BLaER1 (cell line): ENCODE measurements at regions not wholly inside any gene's neighbourhood (a gene's known extent, or its start where the extent isn't known, plus 50 kb on each side); places are given as distances from the start of the nearest gene placed in this dataset.

Source experiments
- H3K27ac ChIP-seq: shearing (Covaris generic); formaldehyde crosslinking; 2 replicates; pipeline ENCODE4 v1.8.1; 2022
- H3K27me3 ChIP-seq: shearing (Covaris generic); formaldehyde crosslinking; 2 replicates; pipeline ENCODE4 v1.8.1; 2022
- H3K36me3 ChIP-seq: shearing (Covaris generic); formaldehyde crosslinking; 2 replicates; pipeline ENCODE4 v1.8.1; 2022
- H3K4me1 ChIP-seq: shearing (Covaris generic); formaldehyde crosslinking; 2 replicates; pipeline ENCODE4 v1.8.1; 2022
- H3K4me2 ChIP-seq: shearing (Covaris generic); formaldehyde crosslinking; 2 replicates; pipeline ENCODE4 v1.8.1; 2022
- H3K4me3 ChIP-seq: shearing (Covaris generic); formaldehyde crosslinking; 2 replicates; pipeline ENCODE4 v1.8.1; 2022
- H3K9ac ChIP-seq: shearing (Covaris generic); formaldehyde crosslinking; 2 replicates; pipeline ENCODE4 v1.8.1; 2022
- H3K9me3 ChIP-seq: shearing (Covaris generic); formaldehyde crosslinking; 2 replicates; pipeline ENCODE4 v1.8.1; 2022
- H4K20me1 ChIP-seq: shearing (Covaris generic); formaldehyde crosslinking; 2 replicates; pipeline ENCODE4 v1.8.1; 2022
- Cebpa-rat ChIP-seq: shearing (Covaris generic); IDR thresholded peaks from 2 replicates; pipeline ENCODE4 v1.8.1; 2022

GRCh38 chr3:88678747-88679146 lies 428.7 kb upstream of the EPHA3 start:
- no peaks in the 10 kb centered on the region for H3K36me3 ChIP-seq
- H3K27ac ChIP-seq: no peak overlapping the region
- no peaks in the 10 kb centered on the region for H3K27me3 ChIP-seq
- H4K20me1 ChIP-seq: no peaks in the 10 kb centered on the region
- H3K9me3 ChIP-seq: no peaks in the 10 kb centered on the region
- no peaks in the 10 kb centered on the region for H3K4me1 ChIP-seq
- no peak overlapping the region for H3K4me3 ChIP-seq
- no peak overlapping the region for H3K9ac ChIP-seq
- TF ChIP-seq Cebpa-rat: no peak
- no peak overlapping the region for H3K4me2 ChIP-seq

GRCh38 chr3:88690287-88690686 lies 417.1 kb upstream of the EPHA3 start:
- Histone ChIP-seq H3K27me3 (no peaks in the 10 kb centered on the region), H3K4me2 (no peak overlapping the region), H3K4me3 (no peak overlapping the region), H3K27ac (no peak overlapping the region), H3K36me3 (no peaks in the 10 kb centered on the region), H3K4me1 (no peaks in the 10 kb centered on the region), H3K9me3 (no peaks in the 10 kb centered on the region), H4K20me1 (no peaks in the 10 kb centered on the region), H3K9ac (no peak overlapping the region)
- no peak for TF ChIP-seq Cebpa-rat

GRCh38 chr3:88691081-88691480 lies 416.3 kb upstream of the EPHA3 start:
- no peaks in the 10 kb centered on the region for H3K36me3 ChIP-seq
- H3K9ac ChIP-seq: no peak overlapping the region
- no peaks in the 10 kb centered on the region for H3K9me3 ChIP-seq
- no peak overlapping the region for H3K4me2 ChIP-seq
- H3K27me3 ChIP-seq: no peaks in the 10 kb centered on the region
- no peaks in the 10 kb centered on the region for H3K4me1 ChIP-seq
- TF ChIP-seq Cebpa-rat: no peak
- H4K20me1 ChIP-seq: no peaks in the 10 kb centered on the region
- H3K27ac ChIP-seq: no peak overlapping the region
- no peak overlapping the region for H3K4me3 ChIP-seq

- H3K4me2 ChIP-seq: no peak overlapping the region
- no peaks in the 10 kb centered on the region for H3K36me3 ChIP-seq
Observed at GRCh38 chr3:88703501-88704059, 403.8 kb upstream of the EPHA3 start.

GRCh38 chr3:88704338-88704737 lies 403.1 kb upstream of the EPHA3 start:
- Histone ChIP-seq H3K9me3 (no peaks in the 10 kb centered on the region), H3K27me3 (no peaks in the 10 kb centered on the region), H4K20me1 (no peaks in the 10 kb centered on the region), H3K4me1 (no peaks in the 10 kb centered on the region), H3K27ac (no peak overlapping the region), H3K4me3 (no peak overlapping the region), H3K4me2 (no peak overlapping the region), H3K9ac (no peak overlapping the region), H3K36me3 (no peaks in the 10 kb centered on the region)
- TF ChIP-seq Cebpa-rat: no peak

More at GRCh38 chr3:88703501-88704059, 403.8 kb upstream of the EPHA3 start:
- Histone ChIP-seq H3K4me1 (no peaks in the 10 kb centered on the region), H3K9me3 (no peaks in the 10 kb centered on the region), H3K4me3 (no peak overlapping the region), H3K27me3 (no peaks in the 10 kb centered on the region), H3K9ac (no peak overlapping the region), H4K20me1 (no peaks in the 10 kb centered on the region), H3K27ac (no peak overlapping the region)
- TF ChIP-seq Cebpa-rat: no peak

GRCh38 chr3:88707837-88708236 lies 399.6 kb upstream of the EPHA3 start:
- no peaks in the 10 kb centered on the region for H3K9me3 ChIP-seq
- no peak overlapping the region for H3K4me2 ChIP-seq
- H3K9ac ChIP-seq: no peak overlapping the region
- no peaks in the 10 kb centered on the region for H3K27me3 ChIP-seq
- H3K36me3 ChIP-seq: no peaks in the 10 kb centered on the region
- H3K27ac ChIP-seq: no peak overlapping the region
- H3K4me3 ChIP-seq: no peak overlapping the region
- no peaks in the 10 kb centered on the region for H3K4me1 ChIP-seq
- TF ChIP-seq Cebpa-rat: no peak
- H4K20me1 ChIP-seq: no peaks in the 10 kb centered on the region

GRCh38 chr3:88712552-88712951 lies 394.9 kb upstream of the EPHA3 start:
- H4K20me1 ChIP-seq: no peaks in the 10 kb centered on the region
- H3K4me2 ChIP-seq: no peak overlapping the region
- H3K27me3 ChIP-seq: no peaks in the 10 kb centered on the region
- no peak overlapping the region for H3K4me3 ChIP-seq
- no peak overlapping the region for H3K27ac ChIP-seq
- TF ChIP-seq Cebpa-rat: no peak
- no peaks in the 10 kb centered on the region for H3K9me3 ChIP-seq
- H3K9ac ChIP-seq: no peak overlapping the region
- H3K4me1 ChIP-seq: no peaks in the 10 kb centered on the region
- no peaks in the 10 kb centered on the region for H3K36me3 ChIP-seq

GRCh38 chr3:88713233-88713691 lies 394.2 kb upstream of the EPHA3 start:
- no peak overlapping the region for H3K4me2 ChIP-seq
- H3K4me3 ChIP-seq: no peak overlapping the region
- TF ChIP-seq Cebpa-rat: no peak
- H3K27ac ChIP-seq: no peak overlapping the region
- H4K20me1 ChIP-seq: no peaks in the 10 kb centered on the region
- no peaks in the 10 kb centered on the region for H3K36me3 ChIP-seq
- no peaks in the 10 kb centered on the region for H3K27me3 ChIP-seq
- H3K9ac ChIP-seq: no peak overlapping the region
- no peaks in the 10 kb centered on the region for H3K4me1 ChIP-seq
- no peaks in the 10 kb centered on the region for H3K9me3 ChIP-seq

GRCh38 chr3:88725440-88726165 lies 381.8 kb upstream of the EPHA3 start:
- no peaks in the 10 kb centered on the region for H3K4me1 ChIP-seq
- no peak overlapping the region for H3K27ac ChIP-seq
- H3K4me3 ChIP-seq: no peak overlapping the region
- H3K9me3 ChIP-seq: no peaks in the 10 kb centered on the region
- H3K9ac ChIP-seq: no peak overlapping the region
- H3K36me3 ChIP-seq: no peaks in the 10 kb centered on the region
- H3K4me2 ChIP-seq: no peak overlapping the region
- H4K20me1 ChIP-seq: no peaks in the 10 kb centered on the region
- H3K27me3 ChIP-seq: no peaks in the 10 kb centered on the region
- no peak for TF ChIP-seq Cebpa-rat

- TF ChIP-seq Cebpa-rat: no peak
- H3K27me3 ChIP-seq: no peaks in the 10 kb centered on the region
Observed at GRCh38 chr3:88732186-88732585, 375.2 kb upstream of the EPHA3 start.

More at GRCh38 chr3:88732186-88732585, 375.2 kb upstream of the EPHA3 start:
- H3K4me2 ChIP-seq: no peak overlapping the region
- no peaks in the 10 kb centered on the region for H3K36me3 ChIP-seq
- H3K4me3 ChIP-seq: no peak overlapping the region
- H3K4me1 ChIP-seq: no peaks in the 10 kb centered on the region
- no peak overlapping the region for H3K9ac ChIP-seq
- H4K20me1 ChIP-seq: no peaks in the 10 kb centered on the region
- no peaks in the 10 kb centered on the region for H3K9me3 ChIP-seq
- H3K27ac ChIP-seq: no peak overlapping the region
